ENCODE measurements at regions not wholly inside any gene's neighbourhood (a gene's known extent, or its start where the extent isn't known, plus 50 kb on each side); places are given as distances from the start of the nearest gene placed in this dataset.

GRCh38 chr13:21800837-21801616 lies 130.2 kb downstream of the FGF9 start:
- TF ChIP-seq CTCF (optimal IDR thresholded peaks at IDR 0.05 in 1 of 3, IDR thresholded peaks at IDR 0.05 in 1 of 3, conservative IDR thresholded peaks at IDR 0.05 in 1 of 3; ENCODE audit: extremely low read depth in 1 of 3, insufficient read depth in 2 of 3, low read length in 3 of 3) (no peak), EZH2 (IDR thresholded peaks at IDR 0.05; ENCODE audit: low read length) (no peak)

Measured in keratinocyte (primary cell).